ENCODE measurements at regions not wholly inside any gene's neighbourhood (a gene's known extent, or its start where the extent isn't known, plus 50 kb on each side); places are given as distances from the start of the nearest gene placed in this dataset.
A peak's percentile ranks its signal among the peaks of the same experiment; 100 is the strongest.

- Histone ChIP-seq H2BK120ac (ENCODE audit: insufficient read depth, low read length, poor library complexity) (no peak overlapping the region), H3K4ac (ENCODE audit: low read depth, low read length) (no peak overlapping the region), H2AK5ac (ENCODE audit: low read length) (no peak overlapping the region), H4K8ac (ENCODE audit: low read depth, low read length) (no peak overlapping the region), H3K79me1 (ENCODE audit: low read length) (no peaks in the 10 kb centered on the region), H3K23ac (ENCODE audit: low read length) (no peak overlapping the region), H3K4me1 (ENCODE audit: control insufficient read depth in 1 of 2, insufficient read depth in 2 of 2, low read length in 2 of 2) (no peaks in the 10 kb centered on the region), H2BK12ac (ENCODE audit: low read length) (no peak overlapping the region), H3K27me3 (ENCODE audit: insufficient read depth, low read length) (no peaks in the 10 kb centered on the region), H3K18ac (ENCODE audit: low read length) (no peak overlapping the region), H4K12ac (ENCODE audit: low read depth, low read length) (no peak overlapping the region), H3K4me3 (ENCODE audit: low read depth, low read length) (no peak overlapping the region), H4K91ac (ENCODE audit: low read depth, low read length) (no peak overlapping the region), H3K36me3 (ENCODE audit: control insufficient read depth in 1 of 2, insufficient read depth in 2 of 2, low read length in 2 of 2) (no peaks in the 10 kb centered on the region), H2BK5ac (ENCODE audit: low read depth, low read length, poor library complexity) (no peak overlapping the region), H3K4me2 (ENCODE audit: low read length) (no peak overlapping the region), H3K9ac (ENCODE audit: low read length) (peak overlapping the region; percentile 53), H3K27ac (ENCODE audit: low read depth, low read length) (no peak overlapping the region), H3K9me3 (ENCODE audit: insufficient read depth, low read depth, low read length) (no peaks in the 10 kb centered on the region), H3K79me2 (ENCODE audit: control insufficient read depth, insufficient read depth, low read length, poor library complexity) (no peaks in the 10 kb centered on the region), H2AFZ (ENCODE audit: insufficient read depth, low read length, poor library complexity) (no peak overlapping the region), H3K14ac (ENCODE audit: low read length) (no peak overlapping the region)
- DNase-seq: no peak
- WGBS (ENCODE audit: extremely low coverage, insufficient coverage, insufficient read length): no CpG with 5 or more reads among the region's 2 CpGs
Measured at GRCh38 chr4:154954117-154954516, 173.0 kb downstream of the RBM46 start.

GRCh38 chr4:154958121-154958520, 177.0 kb downstream of the RBM46 start:
- H3K23ac ChIP-seq (ENCODE audit: low read length): no peak overlapping the region
- no peak overlapping the region for H2BK120ac ChIP-seq (ENCODE audit: insufficient read depth, low read length, poor library complexity)
- no peak for DNase-seq
- no peaks in the 10 kb centered on the region for H3K27me3 ChIP-seq (ENCODE audit: insufficient read depth, low read length)
- H3K27ac ChIP-seq (ENCODE audit: low read depth, low read length): no peak overlapping the region
- no peak overlapping the region for H4K91ac ChIP-seq (ENCODE audit: low read depth, low read length)
- H3K4me2 ChIP-seq (ENCODE audit: low read length): no peak overlapping the region
- no peaks in the 10 kb centered on the region for H3K79me1 ChIP-seq (ENCODE audit: low read length)
- H3K9ac ChIP-seq (ENCODE audit: low read length): no peak overlapping the region
- no peak overlapping the region for H4K12ac ChIP-seq (ENCODE audit: low read depth, low read length)
- H3K18ac ChIP-seq (ENCODE audit: low read length): no peak overlapping the region
- no peak overlapping the region for H2BK5ac ChIP-seq (ENCODE audit: low read depth, low read length, poor library complexity)
- H3K79me2 ChIP-seq (ENCODE audit: control insufficient read depth, insufficient read depth, low read length, poor library complexity): no peaks in the 10 kb centered on the region
- no peak overlapping the region for H2AFZ ChIP-seq (ENCODE audit: insufficient read depth, low read length, poor library complexity)
- H3K4ac ChIP-seq (ENCODE audit: low read depth, low read length): no peak overlapping the region
- no peaks in the 10 kb centered on the region for H3K9me3 ChIP-seq (ENCODE audit: insufficient read depth, low read depth, low read length)
- H3K4me3 ChIP-seq (ENCODE audit: low read depth, low read length): no peak overlapping the region
- H2BK12ac ChIP-seq (ENCODE audit: low read length): no peak overlapping the region
- H2AK5ac ChIP-seq (ENCODE audit: low read length): no peak overlapping the region
- no peak overlapping the region for H4K8ac ChIP-seq (ENCODE audit: low read depth, low read length)
- no peaks in the 10 kb centered on the region for H3K36me3 ChIP-seq (ENCODE audit: control insufficient read depth in 1 of 2, insufficient read depth in 2 of 2, low read length in 2 of 2)
- no peak overlapping the region for H3K14ac ChIP-seq (ENCODE audit: low read length)
- H3K4me1 ChIP-seq (ENCODE audit: control insufficient read depth in 1 of 2, insufficient read depth in 2 of 2, low read length in 2 of 2): no peaks in the 10 kb centered on the region

GRCh38 chr4:154958621-154959358, 177.7 kb downstream of the RBM46 start:
- H3K79me1 ChIP-seq (ENCODE audit: low read length): no peaks in the 10 kb centered on the region
- no peak overlapping the region for H3K4ac ChIP-seq (ENCODE audit: low read depth, low read length)
- no peak overlapping the region for H3K4me3 ChIP-seq (ENCODE audit: low read depth, low read length)

GRCh38 chr4:154959756-154960155, 178.7 kb downstream of the RBM46 start:
- no peak for DNase-seq
- Histone ChIP-seq H3K9me3 (ENCODE audit: insufficient read depth, low read depth, low read length) (peaks cover 1% of the 10 kb centered on the region), H2AK5ac (ENCODE audit: low read length) (no peak overlapping the region), H3K79me2 (ENCODE audit: control insufficient read depth, insufficient read depth, low read length, poor library complexity) (no peaks in the 10 kb centered on the region), H3K79me1 (ENCODE audit: low read length) (no peaks in the 10 kb centered on the region), H3K27me3 (ENCODE audit: insufficient read depth, low read length) (no peaks in the 10 kb centered on the region), H3K18ac (ENCODE audit: low read length) (no peak overlapping the region), H4K12ac (ENCODE audit: low read depth, low read length) (no peak overlapping the region), H4K91ac (ENCODE audit: low read depth, low read length) (no peak overlapping the region), H3K4me3 (ENCODE audit: low read depth, low read length) (no peak overlapping the region), H2AFZ (ENCODE audit: insufficient read depth, low read length, poor library complexity) (no peak overlapping the region), H3K9ac (ENCODE audit: low read length) (no peak overlapping the region), H4K8ac (ENCODE audit: low read depth, low read length) (no peak overlapping the region), H3K4ac (ENCODE audit: low read depth, low read length) (no peak overlapping the region), H2BK120ac (ENCODE audit: insufficient read depth, low read length, poor library complexity) (no peak overlapping the region), H3K4me2 (ENCODE audit: low read length) (no peak overlapping the region), H3K27ac (ENCODE audit: low read depth, low read length) (no peak overlapping the region), H2BK12ac (ENCODE audit: low read length) (no peak overlapping the region), H3K4me1 (ENCODE audit: control insufficient read depth in 1 of 2, insufficient read depth in 2 of 2, low read length in 2 of 2) (no peaks in the 10 kb centered on the region), H3K36me3 (ENCODE audit: control insufficient read depth in 1 of 2, insufficient read depth in 2 of 2, low read length in 2 of 2) (no peaks in the 10 kb centered on the region), H2BK5ac (ENCODE audit: low read depth, low read length, poor library complexity) (no peak overlapping the region), H3K23ac (ENCODE audit: low read length) (no peak overlapping the region), H3K14ac (ENCODE audit: low read length) (no peak overlapping the region)
- no CpG with 5 or more reads among the region's 2 CpGs for WGBS (ENCODE audit: extremely low coverage, insufficient coverage, insufficient read length)

More at GRCh38 chr4:154958621-154959358, 177.7 kb downstream of the RBM46 start:
- no peak for DNase-seq
- H2BK120ac ChIP-seq (ENCODE audit: insufficient read depth, low read length, poor library complexity): no peak overlapping the region
- no peak overlapping the region for H3K14ac ChIP-seq (ENCODE audit: low read length)
- no peak overlapping the region for H3K18ac ChIP-seq (ENCODE audit: low read length)
- no peak overlapping the region for H2AK5ac ChIP-seq (ENCODE audit: low read length)
- H3K9me3 ChIP-seq (ENCODE audit: insufficient read depth, low read depth, low read length): peaks cover 1% of the 10 kb centered on the region
- no peak overlapping the region for H3K4me2 ChIP-seq (ENCODE audit: low read length)
- no peak overlapping the region for H2BK5ac ChIP-seq (ENCODE audit: low read depth, low read length, poor library complexity)
- no peak overlapping the region for H3K9ac ChIP-seq (ENCODE audit: low read length)
- H3K27ac ChIP-seq (ENCODE audit: low read depth, low read length): no peak overlapping the region
- H2BK12ac ChIP-seq (ENCODE audit: low read length): no peak overlapping the region
- no CpG with 5 or more reads among the region's 2 CpGs for WGBS (ENCODE audit: extremely low coverage, insufficient coverage, insufficient read length)
- H3K4me1 ChIP-seq (ENCODE audit: control insufficient read depth in 1 of 2, insufficient read depth in 2 of 2, low read length in 2 of 2): no peaks in the 10 kb centered on the region
- no peak overlapping the region for H4K91ac ChIP-seq (ENCODE audit: low read depth, low read length)
- H2AFZ ChIP-seq (ENCODE audit: insufficient read depth, low read length, poor library complexity): no peak overlapping the region
- H3K36me3 ChIP-seq (ENCODE audit: control insufficient read depth in 1 of 2, insufficient read depth in 2 of 2, low read length in 2 of 2): no peaks in the 10 kb centered on the region
- no peak overlapping the region for H4K8ac ChIP-seq (ENCODE audit: low read depth, low read length)
- no peak overlapping the region for H4K12ac ChIP-seq (ENCODE audit: low read depth, low read length)
- H3K79me2 ChIP-seq (ENCODE audit: control insufficient read depth, insufficient read depth, low read length, poor library complexity): no peaks in the 10 kb centered on the region
- H3K27me3 ChIP-seq (ENCODE audit: insufficient read depth, low read length): no peaks in the 10 kb centered on the region
- no peak overlapping the region for H3K23ac ChIP-seq (ENCODE audit: low read length)
